T-helper 17 cell (primary cell): ENCODE measurements at regions not wholly inside any gene's neighbourhood (a gene's known extent, or its start where the extent isn't known, plus 50 kb on each side); places are given as distances from the start of the nearest gene placed in this dataset.

Experiments
- ATAC-seq: fragments of 150-1000 bp; cut with Tn5 transposase; 2 replicates; pipeline ENCODE4 v1.10.0; 2021; ENCODE audit warnings: mild to moderate bottlenecking, moderate library complexity
- DNase-seq, 3 donors: peaks; one replicate each; pipeline versions ENCODE4 v3.0.0 to v3.0.0-alpha.2; 2020 to 2021
- H3K9me3 ChIP-seq: one replicate; pipeline ENCODE4 v1.7.0; 2013; ENCODE audit warnings: low read length, mild to moderate bottlenecking; ENCODE audit not compliant: control insufficient read depth, poor library complexity, severe bottlenecking
- H3K27ac Mint-ChIP-seq: one replicate; pipeline ENCODE4 v1.8.0; 2022; ENCODE audit warnings: mild to moderate bottlenecking, moderate library complexity, mixed read lengths
- H3K27me3 Mint-ChIP-seq: one replicate; pipeline ENCODE4 v1.8.0; 2022; ENCODE audit warnings: mixed read lengths
- H3K36me3 Mint-ChIP-seq: one replicate; pipeline ENCODE4 v1.8.0; 2022; ENCODE audit warnings: low read depth, mixed read lengths
- H3K4me1 Mint-ChIP-seq: one replicate; pipeline ENCODE4 v1.8.0; 2022; ENCODE audit warnings: mild to moderate bottlenecking, mixed read lengths
- H3K4me3 Mint-ChIP-seq: one replicate; pipeline ENCODE4 v1.8.0; 2022; ENCODE audit warnings: mild to moderate bottlenecking, moderate library complexity, mixed read lengths

DNA sequence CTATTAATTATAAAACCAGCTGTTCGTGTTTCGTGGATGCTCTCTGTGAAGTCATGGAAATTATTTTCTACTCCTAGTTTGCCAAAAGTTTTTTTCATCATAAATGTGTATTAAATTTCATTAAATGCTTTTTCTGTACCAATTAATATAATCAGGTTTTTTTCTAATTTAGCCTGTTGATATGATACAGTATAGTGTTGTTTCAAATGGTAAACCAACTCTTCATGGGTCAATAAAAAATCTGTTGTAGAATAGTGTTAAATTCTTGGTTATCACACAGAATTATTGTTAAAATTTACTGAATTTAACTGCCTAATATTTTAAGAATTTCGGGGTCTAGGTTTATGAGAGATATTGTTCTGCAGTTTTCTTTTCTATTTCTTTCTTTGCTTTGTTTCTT lies 505.9 kb upstream of the MANEA start:
- H3K4me1 Mint-ChIP-seq, result no peaks in the 10 kb centered on the region

DNA sequence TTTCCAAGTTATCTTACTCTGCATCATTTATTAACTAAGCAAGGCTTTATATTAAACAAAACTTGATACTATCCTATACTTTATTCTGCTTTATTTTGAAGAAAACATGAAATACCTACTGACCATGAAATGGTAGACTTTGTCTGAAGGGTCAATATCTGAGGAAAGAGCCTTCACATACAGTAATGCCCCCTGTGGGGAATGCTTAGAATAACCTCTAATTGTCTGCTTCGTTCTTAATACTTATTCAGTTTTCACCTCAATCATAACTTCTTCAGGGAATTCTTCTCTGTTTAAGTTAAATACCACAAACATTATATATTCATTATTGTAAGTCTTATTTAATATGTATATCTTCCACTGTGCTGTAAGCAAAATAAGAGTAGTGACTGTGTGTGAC lies 498.9 kb upstream of the MANEA start:
- DNase-seq (no peak), ATAC-seq (no peak)
- H3K9me3 ChIP-seq, result no peaks in the 10 kb centered on the region
- no peak overlapping the region for H3K27ac Mint-ChIP-seq
- H3K36me3 Mint-ChIP-seq, result no peaks in the 10 kb centered on the region
- H3K4me3 Mint-ChIP-seq, result no peak overlapping the region
- no peaks in the 10 kb centered on the region for H3K27me3 Mint-ChIP-seq
- H3K4me1 Mint-ChIP-seq, result no peaks in the 10 kb centered on the region

More for the DNA sequence above, 505.9 kb upstream of the MANEA start:
- Mint-ChIP-seq H3K27me3 (no peaks in the 10 kb centered on the region), H3K36me3 (no peaks in the 10 kb centered on the region), H3K4me3 (no peak overlapping the region), H3K27ac (no peak overlapping the region)
- no peaks in the 10 kb centered on the region for H3K9me3 ChIP-seq
- no peak for ATAC-seq
- DNase-seq, result no peak

- Mint-ChIP-seq H3K4me1 (no peaks in the 10 kb centered on the region), H3K36me3 (no peaks in the 10 kb centered on the region), H3K4me3 (no peak overlapping the region), H3K27ac (no peak overlapping the region), H3K27me3 (no peaks in the 10 kb centered on the region)
- ATAC-seq (no peak), DNase-seq (no peak)
- H3K9me3 ChIP-seq, result no peaks in the 10 kb centered on the region
Observed at GRCh38 chr6:95081231-95081630, 496.1 kb upstream of the MANEA start.

- Mint-ChIP-seq H3K36me3 (no peaks in the 10 kb centered on the region), H3K27me3 (no peaks in the 10 kb centered on the region), H3K4me1 (no peaks in the 10 kb centered on the region), H3K27ac (no peak overlapping the region), H3K4me3 (no peak overlapping the region)
- H3K9me3 ChIP-seq, result no peaks in the 10 kb centered on the region
- DNase-seq, result no peak
- no peak for ATAC-seq
Observed at GRCh38 chr6:95081949-95082348, 495.4 kb upstream of the MANEA start.

GRCh38 chr6:95083506-95083905 lies 493.8 kb upstream of the MANEA start:
- no peak overlapping the region for H3K27ac Mint-ChIP-seq
- no peak overlapping the region for H3K4me3 Mint-ChIP-seq
- no peaks in the 10 kb centered on the region for H3K27me3 Mint-ChIP-seq
- H3K36me3 Mint-ChIP-seq, result no peaks in the 10 kb centered on the region
- no peak for ATAC-seq
- DNase-seq, result no peak
- no peaks in the 10 kb centered on the region for H3K4me1 Mint-ChIP-seq
- no peaks in the 10 kb centered on the region for H3K9me3 ChIP-seq

DNA sequence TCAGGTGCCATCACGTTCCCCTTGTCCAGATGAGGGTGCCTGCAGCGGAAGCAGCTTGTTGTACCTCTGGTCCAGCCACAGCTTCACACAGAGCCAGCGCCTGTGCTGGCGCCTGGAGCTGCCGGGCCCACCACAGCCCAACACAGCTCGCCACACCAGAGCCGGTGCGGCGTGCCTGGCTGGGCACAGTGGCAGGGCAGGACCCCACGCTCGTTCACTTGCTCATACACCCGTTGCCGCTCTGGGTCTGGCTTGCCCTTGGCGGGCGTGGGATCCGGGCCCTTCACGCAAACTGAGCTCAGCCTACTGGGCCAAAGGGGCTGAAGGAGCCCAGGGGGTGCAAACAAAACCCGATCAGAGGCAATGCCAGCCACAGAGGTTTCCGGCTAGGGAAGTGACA lies 492.5 kb upstream of the MANEA start:
- Mint-ChIP-seq H3K27ac (no peak overlapping the region), H3K4me3 (no peak overlapping the region), H3K4me1 (no peaks in the 10 kb centered on the region), H3K36me3 (no peaks in the 10 kb centered on the region), H3K27me3 (no peaks in the 10 kb centered on the region)
- no peak for ATAC-seq
- no peaks in the 10 kb centered on the region for H3K9me3 ChIP-seq
- no peak for DNase-seq

- DNase-seq, result no peak
- Mint-ChIP-seq H3K4me1 (no peaks in the 10 kb centered on the region), H3K4me3 (no peak overlapping the region), H3K36me3 (no peaks in the 10 kb centered on the region), H3K27me3 (peaks cover under 1% of the 10 kb centered on the region), H3K27ac (no peak overlapping the region)
- ATAC-seq, result no peak
- no peaks in the 10 kb centered on the region for H3K9me3 ChIP-seq
Observed at GRCh38 chr6:95087394-95088097, 489.8 kb upstream of the MANEA start.

GRCh38 chr6:95091823-95092436 lies 485.4 kb upstream of the MANEA start:
- no peaks in the 10 kb centered on the region for H3K9me3 ChIP-seq
- no peak for ATAC-seq
- Mint-ChIP-seq H3K36me3 (no peaks in the 10 kb centered on the region), H3K27ac (no peak overlapping the region), H3K4me1 (no peaks in the 10 kb centered on the region), H3K4me3 (no peak overlapping the region), H3K27me3 (peaks cover 8% of the 10 kb centered on the region)
- DNase-seq, result no peak

DNA sequence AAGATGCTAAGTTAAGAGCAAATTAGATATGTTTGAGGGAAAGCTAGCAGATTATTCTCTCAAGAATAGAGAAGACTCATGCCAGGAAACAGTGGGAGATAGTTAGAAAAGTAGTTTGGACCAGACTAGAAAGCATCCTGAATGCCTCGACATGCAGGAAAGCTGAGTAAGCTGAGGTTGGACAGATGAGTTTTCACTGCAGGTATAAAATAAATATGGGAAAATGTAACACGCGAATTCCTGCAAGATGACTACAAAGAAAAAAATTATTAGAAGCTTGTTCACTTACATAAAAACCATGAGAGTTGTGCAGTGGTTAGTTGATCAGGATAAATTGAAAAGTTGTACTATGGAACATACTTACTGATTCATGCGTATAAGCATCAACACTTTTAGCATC lies 484.2 kb upstream of the MANEA start:
- ATAC-seq, result no peak
- no peaks in the 10 kb centered on the region for H3K4me1 Mint-ChIP-seq
- no peaks in the 10 kb centered on the region for H3K9me3 ChIP-seq
- no peak overlapping the region for H3K4me3 Mint-ChIP-seq
- H3K27ac Mint-ChIP-seq, result no peak overlapping the region
- no peak for DNase-seq
- H3K36me3 Mint-ChIP-seq, result no peaks in the 10 kb centered on the region
- H3K27me3 Mint-ChIP-seq, result peaks cover 8% of the 10 kb centered on the region

GRCh38 chr6:95094751-95095663 lies 482.3 kb upstream of the MANEA start:
- H3K36me3 Mint-ChIP-seq, result no peaks in the 10 kb centered on the region
- no peaks in the 10 kb centered on the region for H3K9me3 ChIP-seq
- peaks cover 8% of the 10 kb centered on the region for H3K27me3 Mint-ChIP-seq
- DNase-seq (no peak), ATAC-seq (no peak)
- H3K27ac Mint-ChIP-seq, result no peak overlapping the region
- no peaks in the 10 kb centered on the region for H3K4me1 Mint-ChIP-seq
- H3K4me3 Mint-ChIP-seq, result no peak overlapping the region

- no peak for ATAC-seq
- no peaks in the 10 kb centered on the region for H3K9me3 ChIP-seq
- no peaks in the 10 kb centered on the region for H3K36me3 Mint-ChIP-seq
Observed at GRCh38 chr6:95095855-95096254, 481.5 kb upstream of the MANEA start.

GRCh38 chr6:95099410-95099809 lies 477.9 kb upstream of the MANEA start:
- no peak overlapping the region for H3K4me3 Mint-ChIP-seq
- H3K9me3 ChIP-seq, result no peaks in the 10 kb centered on the region
- DNase-seq (no peak), ATAC-seq (no peak)
- H3K4me1 Mint-ChIP-seq, result no peaks in the 10 kb centered on the region
- H3K27me3 Mint-ChIP-seq, result no peaks in the 10 kb centered on the region
- no peak overlapping the region for H3K27ac Mint-ChIP-seq
- H3K36me3 Mint-ChIP-seq, result no peaks in the 10 kb centered on the region

More at GRCh38 chr6:95095855-95096254, 481.5 kb upstream of the MANEA start:
- no peak for DNase-seq
- Mint-ChIP-seq H3K27ac (no peak overlapping the region), H3K4me3 (no peak overlapping the region), H3K4me1 (no peaks in the 10 kb centered on the region), H3K27me3 (peaks cover 8% of the 10 kb centered on the region)

GRCh38 chr6:95109212-95109611 lies 468.1 kb upstream of the MANEA start:
- Mint-ChIP-seq H3K4me1 (no peaks in the 10 kb centered on the region), H3K27me3 (no peaks in the 10 kb centered on the region), H3K27ac (no peak overlapping the region), H3K4me3 (no peak overlapping the region), H3K36me3 (no peaks in the 10 kb centered on the region)
- no peak for DNase-seq
- no peak for ATAC-seq
- no peaks in the 10 kb centered on the region for H3K9me3 ChIP-seq
